ENCODE measurements at regions not wholly inside any gene's neighbourhood (a gene's known extent, or its start where the extent isn't known, plus 50 kb on each side); places are given as distances from the start of the nearest gene placed in this dataset.

GRCh38 chrX:84724576-84724975, 222.3 kb upstream of the HDX start:
- no peak for TF ChIP-seq HMGXB4 (CRISPR knock-in tag; IDR thresholded peaks at IDR 0.05)
- TF ChIP-seq CTCF (IDR thresholded peaks at IDR 0.05) = no peak
- no peak for TF ChIP-seq MAX (CRISPR knock-in tag; IDR thresholded peaks at IDR 0.05)
- no peak for TF ChIP-seq FOXK1 (CRISPR knock-in tag; IDR thresholded peaks at IDR 0.05)
- no peak for TF ChIP-seq PRRX2 (CRISPR knock-in tag; IDR thresholded peaks at IDR 0.05)
- no peak for TF ChIP-seq PRDM15 (CRISPR knock-in tag; IDR thresholded peaks at IDR 0.05)
- TF ChIP-seq ETV6 (CRISPR knock-in tag; IDR thresholded peaks at IDR 0.05) = no peak
- no peak for TF ChIP-seq GTF2I (CRISPR knock-in tag; conservative IDR thresholded peaks at IDR 0.05)
- no peak for TF ChIP-seq SMAD3 (CRISPR knock-in tag; IDR thresholded peaks at IDR 0.05; ENCODE audit: borderline replicate concordance)
- no peak for TF ChIP-seq USF1 (CRISPR knock-in tag; IDR thresholded peaks at IDR 0.05)
- no peak for TF ChIP-seq TCF7 (CRISPR knock-in tag; IDR thresholded peaks at IDR 0.05; ENCODE audit: low read depth)
- TF ChIP-seq ATF3 (CRISPR knock-in tag; conservative IDR thresholded peaks at IDR 0.05) = no peak
- no peak for TF ChIP-seq USF2 (CRISPR knock-in tag; IDR thresholded peaks at IDR 0.05)
